Activated gamma-delta T cell (primary cell): ENCODE measurements at regions not wholly inside any gene's neighbourhood (a gene's known extent, or its start where the extent isn't known, plus 50 kb on each side); places are given as distances from the start of the nearest gene placed in this dataset.
"Not testable (repeated sequence)": the region's sequence is repeated elsewhere in the genome, so short reads cannot be mapped to it uniquely, and the experiment has no call there.

Source experiments
- DNase-seq: peaks from one replicate; lab custom pipeline; 2025; lab: John Stamatoyannopoulos, UW

DNA sequence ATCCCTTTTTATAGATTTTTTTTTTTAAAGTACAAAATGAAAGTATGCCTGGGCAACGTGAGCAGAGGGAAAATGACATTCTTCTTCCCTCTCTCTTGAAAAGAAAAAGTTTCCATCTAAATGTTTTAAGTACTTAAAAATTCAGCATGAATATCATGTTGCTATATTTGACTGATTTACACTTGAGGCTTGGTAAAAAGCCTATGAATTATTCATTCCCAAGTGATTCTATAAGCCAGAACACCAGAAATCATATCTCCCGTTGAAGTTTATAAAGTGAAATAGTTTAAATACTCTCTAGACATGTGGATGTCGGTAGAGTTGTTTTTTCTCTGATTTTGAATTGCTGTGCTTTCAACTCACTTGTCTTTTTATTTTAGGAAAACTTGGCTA is 276.2 kb upstream of the RARB start:
- DNase-seq: no peak

DNA sequence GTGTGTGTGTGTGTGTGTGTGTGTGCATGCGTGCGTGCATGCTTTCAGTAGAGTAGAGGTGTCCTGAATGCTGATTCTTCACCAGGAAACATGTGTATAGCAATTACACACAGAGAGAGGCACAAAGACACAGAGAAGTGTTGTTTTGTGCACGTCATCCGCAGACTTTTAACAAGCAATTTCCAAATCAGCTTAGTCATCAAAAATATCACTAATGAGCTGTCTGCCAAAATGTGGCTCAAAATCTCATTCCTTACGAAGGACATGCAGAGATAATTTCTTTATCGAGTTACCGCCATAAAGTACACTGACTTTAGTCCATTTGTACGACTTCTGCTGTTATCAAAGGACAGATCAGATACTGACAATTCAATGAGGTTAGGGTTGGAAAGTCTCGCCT is 274.9 kb upstream of the RARB start:
- no peak for DNase-seq

- DNase-seq: no peak
These were observed 274.5 kb upstream of the RARB start for GRCh38 chr3:25153561-25153960.

- DNase-seq: no peak
These were observed 272.2 kb upstream of the RARB start for GRCh38 chr3:25155652-25156471.

DNA sequence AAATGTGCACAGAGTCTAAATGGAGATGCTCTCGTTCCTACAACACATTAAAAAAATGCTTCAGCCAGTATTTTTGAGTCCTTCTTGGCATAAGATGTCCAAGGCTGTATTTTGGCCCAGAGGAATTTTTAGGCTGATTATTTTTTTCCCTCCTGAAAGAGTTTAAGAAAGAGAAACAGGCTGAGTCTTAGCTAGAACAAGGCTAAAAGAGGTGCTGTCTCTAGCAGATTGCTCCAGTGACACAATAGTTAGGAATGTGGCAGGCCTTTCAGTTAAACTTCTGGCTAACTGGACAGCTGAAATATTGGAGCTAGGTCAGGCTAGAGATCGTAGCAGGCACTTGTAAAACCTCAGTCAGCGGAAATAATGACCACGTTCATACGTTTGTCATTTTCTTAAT is 271.4 kb upstream of the RARB start:
- no peak for DNase-seq

DNA sequence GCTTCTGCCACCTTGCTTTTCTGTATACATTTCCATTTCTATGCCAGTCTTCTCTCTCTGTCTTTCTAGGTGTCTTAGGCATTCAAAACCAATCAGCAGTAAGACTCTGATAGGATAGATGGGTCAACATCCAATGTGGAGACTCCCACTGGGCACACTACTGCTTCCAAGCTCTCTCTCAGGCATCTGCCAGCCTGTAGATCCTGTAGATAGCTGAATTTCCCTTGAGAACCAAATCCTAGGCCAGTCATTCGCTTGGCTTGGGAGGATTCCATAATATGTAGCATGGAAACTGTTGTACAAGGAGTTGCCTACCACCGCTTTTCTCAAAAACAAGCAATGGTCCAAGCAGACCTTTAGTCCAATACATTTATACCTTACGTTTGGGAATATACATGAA is 262.8 kb upstream of the RARB start:
- no peak for DNase-seq

- DNase-seq: no peak
These were observed 262.0 kb upstream of the RARB start for GRCh38 chr3:25166016-25166415.

GRCh38 chr3:25169151-25169550 is 258.9 kb upstream of the RARB start:
- no peak for DNase-seq

GRCh38 chr3:25170021-25170420 is 258.0 kb upstream of the RARB start:
- DNase-seq: no peak

GRCh38 chr3:25171118-25171807 is 256.8 kb upstream of the RARB start:
- no peak for DNase-seq

- DNase-seq: no peak
These were observed 256.2 kb upstream of the RARB start for GRCh38 chr3:25171897-25172296.

GRCh38 chr3:25173606-25174005 is 254.5 kb upstream of the RARB start:
- DNase-seq: no peak

GRCh38 chr3:25174251-25174650 is 253.8 kb upstream of the RARB start:
- no peak for DNase-seq

GRCh38 chr3:25177041-25177440 is 251.0 kb upstream of the RARB start:
- DNase-seq: no peak

DNA sequence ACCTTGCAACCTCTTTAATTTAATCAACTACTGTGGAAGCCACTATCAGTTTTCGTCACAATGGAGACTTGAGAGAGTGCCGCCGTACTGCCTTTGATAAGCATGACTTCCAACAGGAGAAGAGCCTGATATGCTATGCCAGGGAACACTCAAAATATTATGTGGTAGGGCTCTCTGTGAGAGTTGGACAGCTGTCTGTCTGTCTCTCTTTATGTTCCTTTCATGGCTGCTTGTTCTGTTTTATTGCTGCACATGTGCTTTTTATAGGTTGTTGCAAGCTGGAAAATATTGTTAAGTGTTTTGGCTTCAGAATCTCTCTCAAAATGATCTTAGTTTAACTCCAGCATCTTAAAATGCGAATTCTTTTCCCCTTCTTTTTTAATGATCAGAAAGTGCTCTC is 249.4 kb upstream of the RARB start:
- DNase-seq: no peak

- no peak for DNase-seq
These were observed 247.0 kb upstream of the RARB start for GRCh38 chr3:25181096-25181495.

DNA sequence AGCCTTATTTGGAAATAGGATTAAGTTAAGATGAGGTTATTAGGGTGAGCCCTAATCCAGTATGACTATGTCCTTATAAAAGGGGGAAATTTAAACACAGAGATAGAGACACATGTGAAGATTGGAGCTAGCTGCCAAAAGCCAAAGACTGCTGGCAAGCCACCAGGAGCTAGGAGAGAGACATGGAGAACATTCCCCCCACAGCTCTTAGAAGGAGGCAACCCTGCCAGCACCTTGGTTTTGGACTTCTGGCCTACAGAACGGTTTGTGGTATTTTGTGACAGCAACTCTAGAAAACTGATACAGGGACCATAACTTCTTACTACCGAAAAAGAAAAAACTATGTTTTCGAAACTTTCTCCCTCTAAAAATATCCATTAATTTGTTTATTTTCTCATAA is 245.3 kb upstream of the RARB start:
- DNase-seq: no peak

DNA sequence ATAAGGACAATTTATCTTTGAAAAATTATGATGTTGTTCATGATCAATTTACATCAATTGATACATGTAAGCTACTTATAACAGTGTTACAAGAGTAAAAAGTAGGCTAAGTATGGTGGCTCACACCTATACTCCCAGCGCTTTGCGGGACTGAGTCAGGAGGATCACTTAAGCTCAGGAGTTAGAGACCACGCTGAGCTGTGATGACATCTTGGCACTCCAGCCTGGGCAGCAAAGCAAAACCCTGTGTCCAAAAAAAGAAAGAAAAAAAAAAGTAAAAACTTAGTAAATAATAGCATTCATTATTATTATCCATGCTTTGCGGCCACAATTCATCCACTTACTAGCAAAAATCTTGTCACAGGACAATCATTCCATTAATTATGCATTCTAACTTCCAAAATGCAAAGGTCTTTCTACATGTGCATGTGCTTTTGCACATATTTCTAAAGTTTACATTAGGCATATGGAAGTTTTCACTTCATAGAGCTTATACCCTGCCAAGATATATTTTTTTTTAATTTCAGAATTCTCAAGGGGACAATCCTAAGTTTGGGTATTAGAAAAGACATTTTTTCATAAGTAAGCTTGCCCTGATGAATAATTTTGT is 243.3 kb upstream of the RARB start:
- no peak for DNase-seq

- no peak for DNase-seq
These were observed 236.4 kb upstream of the RARB start for GRCh38 chr3:25191673-25192072.

GRCh38 chr3:25199567-25199966 is 228.5 kb upstream of the RARB start:
- not testable (repeated sequence) for DNase-seq

- DNase-seq: no peak
These were observed 215.3 kb upstream of the RARB start for GRCh38 chr3:25212736-25213135.

DNA sequence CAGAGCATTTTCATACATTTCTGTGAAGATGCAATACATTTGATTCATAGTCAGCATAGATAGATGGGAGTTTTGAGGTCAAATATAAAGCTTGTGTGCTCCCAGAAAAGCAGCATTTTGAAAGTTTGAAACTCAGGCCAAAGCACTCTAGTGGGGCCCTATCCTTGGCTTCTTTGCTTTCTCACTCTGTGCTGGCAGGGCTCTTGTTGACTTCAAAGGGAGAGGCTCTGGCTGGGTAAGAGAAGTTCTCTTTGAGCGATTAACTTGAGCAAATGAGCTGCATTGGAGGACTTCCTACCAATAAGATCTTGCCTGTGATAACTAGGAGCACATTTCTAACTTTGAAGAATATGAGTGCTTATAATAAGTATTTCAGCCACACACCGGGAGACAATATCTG is 214.0 kb upstream of the RARB start:
- no peak for DNase-seq

GRCh38 chr3:25218362-25218761 is 209.7 kb upstream of the RARB start:
- DNase-seq: no peak
